ENCODE measurements at regions not wholly inside any gene's neighbourhood (a gene's known extent, or its start where the extent isn't known, plus 50 kb on each side); places are given as distances from the start of the nearest gene placed in this dataset.

GRCh38 chr4:145231906-145232700, 51.7 kb upstream of the OTUD4 start:
- DNase-seq = no peak

GRCh38 chr4:145230726-145231125, 50.3 kb upstream of the OTUD4 start:
- DNase-seq = no peak

Measured in suppressor macrophage treated with lipopolysaccharide for 4 hours (primary cell).